ENCODE measurements at regions not wholly inside any gene's neighbourhood (a gene's known extent, or its start where the extent isn't known, plus 50 kb on each side); places are given as distances from the start of the nearest gene placed in this dataset.

- ATAC-seq (no peak), FAIRE-seq (no peak), DNase-seq (ENCODE audit: low spot score) (no peak)
- H3K4me1 ChIP-seq (ENCODE audit: insufficient read depth, low read length) = no peaks in the 10 kb centered on the region
- H3K79me2 ChIP-seq (ENCODE audit: insufficient read depth, low read length) = no peaks in the 10 kb centered on the region
- BruUV-seq (replicated peaks) = no TSS peak
- H3K9me3 ChIP-seq (ENCODE audit: low read length) = no peaks in the 10 kb centered on the region
- H3K36me3 ChIP-seq (replicated peaks in 1 of 2; ENCODE audit: control insufficient read depth in 1 of 2, insufficient read depth in 2 of 2, low read length in 2 of 2) = no peaks in the 10 kb centered on the region
- H2AFZ ChIP-seq (ENCODE audit: low read length) = no peak overlapping the region
- no peak overlapping the region for H3K4me3 ChIP-seq (replicated peaks in 1 of 3; ENCODE audit: insufficient read depth in 1 of 3, low read depth in 2 of 3, low read length in 3 of 3)
- no peaks in the 10 kb centered on the region for H3K27me3 ChIP-seq (ENCODE audit: control insufficient read depth in 1 of 2, insufficient read depth in 2 of 2, low read length in 2 of 2)
- H3K9ac ChIP-seq (ENCODE audit: insufficient read depth, low read depth, low read length) = no peak overlapping the region
- intact Hi-C loops (cut with micrococcal nuclease; ENCODE audit: unreplicated experiment) (no loop called here), in situ Hi-C loops (cut with HindIII; ENCODE audit: extremely low pct_ligation_motif_present, low pct_unique_long_range_greater_than_20kb) (loop anchor here (25.0 kb wide), 1 partner anchor 106 kb away; no protein-coding TSS in a partner anchor)
- ChIA-PET CTCF (ENCODE audit: low intra/inter-chr PET ratio, low total read pairs) (no interaction called here), POLR2A (no interaction called here)
- H3K4me2 ChIP-seq (ENCODE audit: low read depth, low read length) = no peak overlapping the region
- WGBS (ENCODE audit: low lambda C conversion rate) = 0% methylated on average over 3 of the region's 3 CpGs
- H4K20me1 ChIP-seq (ENCODE audit: insufficient read depth, low read length) = no peaks in the 10 kb centered on the region
- H3K27ac ChIP-seq (ENCODE audit: extremely low read length, insufficient read depth, low read length) = no peak overlapping the region
- TF ChIP-seq MBNL3 (CRISPR knock-in tag; conservative IDR thresholded peaks at IDR 0.05) (no peak), ZNF282 (IDR thresholded peaks at IDR 0.05; ENCODE audit: partially characterized antibody) (no peak)
These were observed 961.4 kb downstream of the EPHA3 start for GRCh38 chr3:90068783-90069182.

- ChIA-PET CTCF (ENCODE audit: low intra/inter-chr PET ratio, low total read pairs) (no interaction called here), POLR2A (no interaction called here)
- WGBS (ENCODE audit: low lambda C conversion rate) = 0% methylated on average over 1 of the region's 1 CpG
- Histone ChIP-seq H3K9ac (ENCODE audit: insufficient read depth, low read depth, low read length) (no peak overlapping the region), H3K27me3 (ENCODE audit: control insufficient read depth in 1 of 2, insufficient read depth in 2 of 2, low read length in 2 of 2) (no peaks in the 10 kb centered on the region), H3K36me3 (replicated peaks in 1 of 2; ENCODE audit: control insufficient read depth in 1 of 2, insufficient read depth in 2 of 2, low read length in 2 of 2) (no peaks in the 10 kb centered on the region), H3K9me3 (ENCODE audit: low read length) (no peaks in the 10 kb centered on the region), H3K27ac (ENCODE audit: extremely low read length, insufficient read depth, low read length) (no peak overlapping the region), H3K79me2 (ENCODE audit: insufficient read depth, low read length) (no peaks in the 10 kb centered on the region), H2AFZ (ENCODE audit: low read length) (no peak overlapping the region), H4K20me1 (ENCODE audit: insufficient read depth, low read length) (no peaks in the 10 kb centered on the region), H3K4me1 (ENCODE audit: insufficient read depth, low read length) (no peaks in the 10 kb centered on the region), H3K4me2 (ENCODE audit: low read depth, low read length) (no peak overlapping the region), H3K4me3 (replicated peaks in 1 of 3; ENCODE audit: insufficient read depth in 1 of 3, low read depth in 2 of 3, low read length in 3 of 3) (no peak overlapping the region)
- FAIRE-seq (no peak), DNase-seq (ENCODE audit: low spot score) (no peak), ATAC-seq (no peak)
- TF ChIP-seq ONECUT2 (CRISPR knock-in tag; IDR thresholded peaks at IDR 0.05) = no peak
- TF ChIP-seq ZNF570 (CRISPR knock-in tag; IDR thresholded peaks at IDR 0.05; ENCODE audit: borderline replicate concordance) = no peak
- no peak for TF ChIP-seq ZFP36L1 (CRISPR knock-in tag; IDR thresholded peaks at IDR 0.05)
- no peak for TF ChIP-seq E2F1 (CRISPR knock-in tag; IDR thresholded peaks at IDR 0.05)
- TF ChIP-seq CERS6 (CRISPR knock-in tag; IDR thresholded peaks at IDR 0.05) = no peak
- TF ChIP-seq ZSCAN21 (CRISPR knock-in tag; IDR thresholded peaks at IDR 0.05; ENCODE audit: borderline replicate concordance) = no peak
- TF ChIP-seq TOPORS (CRISPR knock-in tag; IDR thresholded peaks at IDR 0.05) = no peak
- TF ChIP-seq ZNF609 (CRISPR knock-in tag; IDR thresholded peaks at IDR 0.05; ENCODE audit: borderline replicate concordance) = no peak
- TF ChIP-seq NAIF1 (CRISPR knock-in tag; IDR thresholded peaks at IDR 0.05; ENCODE audit: borderline replicate concordance) = no peak
- no peak for TF ChIP-seq KDM5B (CRISPR knock-in tag; IDR thresholded peaks at IDR 0.05; ENCODE audit: borderline replicate concordance)
- intact Hi-C loops (cut with micrococcal nuclease; ENCODE audit: unreplicated experiment) = no loop called here
- no TSS peak for BruUV-seq (replicated peaks)
- in situ Hi-C loops (cut with HindIII; ENCODE audit: extremely low pct_ligation_motif_present, low pct_unique_long_range_greater_than_20kb) = loop anchor here (25.0 kb wide), 1 partner anchor 107 kb away; no protein-coding TSS in a partner anchor
These were observed 962.3 kb downstream of the EPHA3 start for GRCh38 chr3:90069748-90070147.

Measured in HepG2 (cell line).